22Rv1 (cell line): ENCODE measurements at regions not wholly inside any gene's neighbourhood (a gene's known extent, or its start where the extent isn't known, plus 50 kb on each side); places are given as distances from the start of the nearest gene placed in this dataset.

Experiments used
- H3K27ac ChIP-seq: fragments of 450-650 bp; 2 replicates; pipeline ENCODE4 v1.5.1; 2017
- ZFX ChIP-seq: fragments of 450-650 bp; IDR thresholded peaks from 2 replicates; pipeline ENCODE4 v1.6.1; 2017; ENCODE audit warnings: antibody characterized with exemption, borderline replicate concordance
- TF ChIP-seq, protein P1 (sequence below): fragments of 450-650 bp; IDR thresholded peaks from 2 replicates; pipeline ENCODE4 v1.5.1; 2017; ENCODE audit warnings: mild to moderate bottlenecking

DNA sequence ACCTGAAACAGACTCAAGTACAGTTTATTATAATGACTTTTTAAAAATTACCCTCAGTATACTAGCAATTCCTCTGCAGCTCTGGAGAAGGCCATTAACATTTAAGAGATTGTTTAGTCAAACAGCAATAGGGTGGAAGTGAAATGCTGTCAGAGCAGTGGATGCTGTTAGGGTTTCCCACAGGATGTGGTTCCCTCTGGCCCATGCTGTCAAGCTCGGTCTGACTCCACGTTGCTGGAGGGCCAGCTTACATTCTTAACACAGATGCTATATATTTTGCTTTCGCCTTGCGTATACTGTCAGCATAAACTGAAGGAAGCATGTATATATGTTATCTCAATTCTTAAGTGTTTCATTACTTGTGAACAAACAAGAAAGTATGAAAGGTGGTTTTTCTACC is 231.1 kb upstream of the COL8A1 start:
- H3K27ac ChIP-seq: no peak overlapping the region
- TF ChIP-seq, protein P1, sequence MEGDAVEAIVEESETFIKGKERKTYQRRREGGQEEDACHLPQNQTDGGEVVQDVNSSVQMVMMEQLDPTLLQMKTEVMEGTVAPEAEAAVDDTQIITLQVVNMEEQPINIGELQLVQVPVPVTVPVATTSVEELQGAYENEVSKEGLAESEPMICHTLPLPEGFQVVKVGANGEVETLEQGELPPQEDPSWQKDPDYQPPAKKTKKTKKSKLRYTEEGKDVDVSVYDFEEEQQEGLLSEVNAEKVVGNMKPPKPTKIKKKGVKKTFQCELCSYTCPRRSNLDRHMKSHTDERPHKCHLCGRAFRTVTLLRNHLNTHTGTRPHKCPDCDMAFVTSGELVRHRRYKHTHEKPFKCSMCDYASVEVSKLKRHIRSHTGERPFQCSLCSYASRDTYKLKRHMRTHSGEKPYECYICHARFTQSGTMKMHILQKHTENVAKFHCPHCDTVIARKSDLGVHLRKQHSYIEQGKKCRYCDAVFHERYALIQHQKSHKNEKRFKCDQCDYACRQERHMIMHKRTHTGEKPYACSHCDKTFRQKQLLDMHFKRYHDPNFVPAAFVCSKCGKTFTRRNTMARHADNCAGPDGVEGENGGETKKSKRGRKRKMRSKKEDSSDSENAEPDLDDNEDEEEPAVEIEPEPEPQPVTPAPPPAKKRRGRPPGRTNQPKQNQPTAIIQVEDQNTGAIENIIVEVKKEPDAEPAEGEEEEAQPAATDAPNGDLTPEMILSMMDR: no peak
- TF ChIP-seq ZFX: no peak

DNA sequence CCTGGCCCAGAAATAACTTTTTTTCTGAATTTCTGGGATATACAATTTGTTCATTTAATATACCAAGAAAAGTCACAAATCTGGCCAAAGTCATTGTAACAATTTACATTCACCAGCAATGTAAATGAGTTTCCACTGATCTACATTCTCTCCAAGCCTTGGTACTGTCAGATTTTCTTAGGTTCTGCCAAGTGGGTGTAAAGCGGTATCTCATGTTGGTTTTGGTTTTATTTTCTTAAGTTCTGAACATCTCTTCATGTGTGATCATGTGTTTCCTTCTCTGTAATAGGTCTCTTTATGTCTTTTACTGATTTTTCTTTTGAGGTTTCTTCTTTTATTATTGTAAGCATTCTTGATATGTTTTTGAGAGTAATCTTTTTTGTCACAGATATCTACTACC is 235.6 kb upstream of the COL8A1 start:
- TF ChIP-seq, protein P1: no peak
- H3K27ac ChIP-seq: no peak overlapping the region

DNA sequence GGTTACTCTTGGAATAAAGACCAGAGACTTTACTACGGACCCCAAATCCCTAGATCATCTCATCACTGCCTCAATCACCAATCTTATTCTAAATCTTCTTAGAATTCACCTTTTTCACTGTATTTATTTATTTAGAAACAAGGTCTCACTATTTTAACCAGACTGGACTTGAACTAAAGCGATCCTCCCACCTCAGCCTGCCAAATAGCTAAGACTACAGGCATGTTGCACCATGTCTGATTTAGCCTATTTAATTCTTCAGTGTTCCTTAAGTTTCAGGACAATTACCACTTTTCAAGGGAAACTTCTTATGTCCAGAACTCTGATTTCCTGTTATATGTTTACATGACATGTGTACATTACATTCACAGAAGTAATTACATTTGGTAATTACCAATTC is 238.0 kb upstream of the COL8A1 start:
- H3K27ac ChIP-seq: no peak overlapping the region
- TF ChIP-seq, protein P1: no peak
- TF ChIP-seq ZFX: no peak

GRCh38 chr3:99396651-99397275 is 241.6 kb upstream of the COL8A1 start:
- H3K27ac ChIP-seq: no peak overlapping the region
- no peak for TF ChIP-seq ZFX

GRCh38 chr3:99394831-99395778 is 243.3 kb upstream of the COL8A1 start:
- TF ChIP-seq ZFX: no peak
- TF ChIP-seq, protein P1: no peak
- no peak overlapping the region for H3K27ac ChIP-seq

GRCh38 chr3:99393961-99394360 is 244.4 kb upstream of the COL8A1 start:
- TF ChIP-seq ZFX: no peak
- TF ChIP-seq, protein P1: no peak
- no peak overlapping the region for H3K27ac ChIP-seq

- TF ChIP-seq, protein P1: no peak
- no peak for TF ChIP-seq ZFX
- H3K27ac ChIP-seq: no peak overlapping the region
Measured at GRCh38 chr3:99388780-99389179, 249.6 kb upstream of the COL8A1 start.
